ENCODE measurements at regions not wholly inside any gene's neighbourhood (a gene's known extent, or its start where the extent isn't known, plus 50 kb on each side); places are given as distances from the start of the nearest gene placed in this dataset.

DNA sequence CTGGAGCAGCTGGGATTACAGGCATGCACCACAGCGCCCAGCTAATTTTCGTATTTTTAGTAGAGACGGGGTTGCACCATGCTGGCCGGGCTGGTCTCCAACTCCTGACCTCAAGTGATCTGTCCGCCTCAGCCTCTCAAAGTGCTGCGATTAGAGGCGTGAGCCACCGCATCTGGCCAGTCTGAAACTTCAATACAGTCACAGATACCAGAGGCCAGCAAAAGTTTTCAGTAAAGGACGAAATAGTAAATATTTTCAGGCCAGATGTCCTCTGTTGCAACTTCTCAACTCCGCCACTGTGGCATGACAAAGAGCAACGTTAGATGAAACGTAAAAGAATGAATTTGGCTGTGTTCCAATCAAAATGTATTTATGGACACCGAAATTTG, 403.6 kb downstream of the MN1 start:
- DNase-seq (peak; percentile 56 to 77 (median 75)), ATAC-seq (ENCODE audit: insufficient read depth, low FRiP score) (no peak)
- Histone ChIP-seq H3K9ac (ENCODE audit: insufficient read depth in 1 of 2, low read length in 2 of 2) (no peak overlapping the region), H3K9me3 (ENCODE audit: control insufficient read depth in 4 of 4, insufficient read depth in 3 of 4, low read length in 3 of 4) (peaks cover 0 to 10% (median 0%) of the 10 kb centered on the region in 4 donors), H3K27ac (ENCODE audit: low read depth in 1 of 2, low read length in 1 of 2) (no peak overlapping the region), H3K4me1 (ENCODE audit: control insufficient read depth in 5 of 5, insufficient read depth in 5 of 5, low read length in 5 of 5) (peaks cover 0 to 17% (median 0%) of the 10 kb centered on the region in 5 donors), H3K36me3 (ENCODE audit: control insufficient read depth in 4 of 4, insufficient read depth in 4 of 4, low read length in 4 of 4) (no peaks in the 10 kb centered on the region), H3K4me3 (no peak overlapping the region), H3K27me3 (ENCODE audit: control insufficient read depth in 3 of 3, insufficient read depth in 3 of 3, low read length in 2 of 3) (peaks cover 0 to 14% (median 3%) of the 10 kb centered on the region in 3 donors)
- 56 to 61% methylated on average over 13 of the region's 13 CpGs for WGBS, 2 donors
- TF ChIP-seq, protein P1, sequence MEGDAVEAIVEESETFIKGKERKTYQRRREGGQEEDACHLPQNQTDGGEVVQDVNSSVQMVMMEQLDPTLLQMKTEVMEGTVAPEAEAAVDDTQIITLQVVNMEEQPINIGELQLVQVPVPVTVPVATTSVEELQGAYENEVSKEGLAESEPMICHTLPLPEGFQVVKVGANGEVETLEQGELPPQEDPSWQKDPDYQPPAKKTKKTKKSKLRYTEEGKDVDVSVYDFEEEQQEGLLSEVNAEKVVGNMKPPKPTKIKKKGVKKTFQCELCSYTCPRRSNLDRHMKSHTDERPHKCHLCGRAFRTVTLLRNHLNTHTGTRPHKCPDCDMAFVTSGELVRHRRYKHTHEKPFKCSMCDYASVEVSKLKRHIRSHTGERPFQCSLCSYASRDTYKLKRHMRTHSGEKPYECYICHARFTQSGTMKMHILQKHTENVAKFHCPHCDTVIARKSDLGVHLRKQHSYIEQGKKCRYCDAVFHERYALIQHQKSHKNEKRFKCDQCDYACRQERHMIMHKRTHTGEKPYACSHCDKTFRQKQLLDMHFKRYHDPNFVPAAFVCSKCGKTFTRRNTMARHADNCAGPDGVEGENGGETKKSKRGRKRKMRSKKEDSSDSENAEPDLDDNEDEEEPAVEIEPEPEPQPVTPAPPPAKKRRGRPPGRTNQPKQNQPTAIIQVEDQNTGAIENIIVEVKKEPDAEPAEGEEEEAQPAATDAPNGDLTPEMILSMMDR (IDR thresholded peaks at IDR 0.05; ENCODE audit: control extremely low read depth, extremely low read depth), result no peak

- Histone ChIP-seq H3K36me3 (ENCODE audit: control insufficient read depth in 4 of 4, insufficient read depth in 4 of 4, low read length in 4 of 4) (no peaks in the 10 kb centered on the region), H3K9me3 (ENCODE audit: control insufficient read depth in 4 of 4, insufficient read depth in 3 of 4, low read length in 3 of 4) (peaks cover 0 to 11% (median 0%) of the 10 kb centered on the region in 4 donors), H3K27me3 (ENCODE audit: control insufficient read depth in 3 of 3, insufficient read depth in 3 of 3, low read length in 2 of 3) (peaks cover 0 to 11% (median 3%) of the 10 kb centered on the region in 3 donors), H3K9ac (ENCODE audit: insufficient read depth in 1 of 2, low read length in 2 of 2) (no peak overlapping the region), H3K4me3 (no peak overlapping the region), H3K27ac (ENCODE audit: low read depth in 1 of 2, low read length in 1 of 2) (no peak overlapping the region), H3K4me1 (ENCODE audit: control insufficient read depth in 5 of 5, insufficient read depth in 5 of 5, low read length in 5 of 5) (peaks cover 0 to 17% (median 0%) of the 10 kb centered on the region in 5 donors)
- DNase-seq (peak; percentile 27 to 59 (median 48)), ATAC-seq (ENCODE audit: insufficient read depth, low FRiP score) (no peak)
- 40 to 52% methylated on average over 19 of the region's 19 CpGs for WGBS, 2 donors
- TF ChIP-seq, protein P1 (IDR thresholded peaks at IDR 0.05; ENCODE audit: control extremely low read depth, extremely low read depth), result no peak
Observed at GRCh38 chr22:27399161-27399560, 402.4 kb downstream of the MN1 start.

DNA sequence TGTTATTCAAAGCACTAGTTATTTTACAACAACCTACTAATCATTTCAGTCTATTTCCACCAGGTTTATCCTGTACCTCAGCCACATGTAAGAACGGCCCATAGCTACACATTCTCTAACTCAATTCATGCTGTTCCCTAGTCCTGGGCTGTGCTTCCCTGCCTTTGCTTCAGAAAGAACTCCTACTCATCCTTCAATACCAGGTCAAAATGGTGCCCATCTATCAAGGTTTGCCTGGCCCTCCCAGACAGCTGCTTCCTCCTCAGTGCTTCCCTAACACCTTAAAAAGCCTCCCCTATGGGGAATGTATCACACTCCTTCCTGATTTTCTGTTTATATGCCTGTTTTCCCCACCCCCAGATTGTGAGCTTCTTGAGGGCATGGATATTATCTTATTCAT, 400.7 kb downstream of the MN1 start:
- DNase-seq, result no peak
- WGBS, 2 donors, result 0 to 1% methylated on average over 1 of the region's 1 CpG
- no peaks in the 10 kb centered on the region for H3K36me3 ChIP-seq (ENCODE audit: control insufficient read depth in 4 of 4, insufficient read depth in 4 of 4, low read length in 4 of 4)
- peaks cover 0 to 11% (median 0%) of the 10 kb centered on the region in 4 donors for H3K9me3 ChIP-seq (ENCODE audit: control insufficient read depth in 4 of 4, insufficient read depth in 3 of 4, low read length in 3 of 4)
- H3K4me3 ChIP-seq, result no peak overlapping the region
- no peak overlapping the region for H3K27ac ChIP-seq (ENCODE audit: low read depth in 1 of 2, low read length in 1 of 2)
- H3K9ac ChIP-seq (ENCODE audit: insufficient read depth in 1 of 2, low read length in 2 of 2), result no peak overlapping the region
- TF ChIP-seq, protein P1 (IDR thresholded peaks at IDR 0.05; ENCODE audit: control extremely low read depth, extremely low read depth), result no peak
- peaks cover 0 to 8% (median 3%) of the 10 kb centered on the region in 3 donors for H3K27me3 ChIP-seq (ENCODE audit: control insufficient read depth in 3 of 3, insufficient read depth in 3 of 3, low read length in 2 of 3)
- H3K4me1 ChIP-seq (ENCODE audit: control insufficient read depth in 5 of 5, insufficient read depth in 5 of 5, low read length in 5 of 5), result peaks cover 0 to 17% (median 0%) of the 10 kb centered on the region in 5 donors
- no peak for ATAC-seq (ENCODE audit: insufficient read depth, low FRiP score)

DNA sequence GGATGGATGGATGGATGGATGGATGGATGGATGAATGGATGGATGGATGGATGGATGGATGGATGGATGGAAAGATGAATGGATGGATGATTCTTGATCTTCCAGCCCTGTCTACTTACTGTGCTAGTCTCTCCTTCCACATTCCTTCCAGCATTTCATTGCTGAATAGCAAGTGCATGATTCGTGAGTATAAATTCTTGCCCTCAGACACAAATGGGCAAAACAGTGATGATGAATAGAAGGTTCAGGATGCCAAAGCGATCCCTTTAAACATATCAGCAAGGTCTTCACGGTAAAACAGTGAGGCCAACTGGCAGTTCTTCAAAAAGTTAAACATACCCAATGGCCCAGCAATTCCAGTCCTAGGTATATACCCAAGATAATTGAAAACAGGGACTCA, 400.2 kb downstream of the MN1 start:
- no peaks in the 10 kb centered on the region for H3K36me3 ChIP-seq (ENCODE audit: control insufficient read depth in 4 of 4, insufficient read depth in 4 of 4, low read length in 4 of 4)
- peaks cover 0 to 17% (median 0%) of the 10 kb centered on the region in 5 donors for H3K4me1 ChIP-seq (ENCODE audit: control insufficient read depth in 5 of 5, insufficient read depth in 5 of 5, low read length in 5 of 5)
- H3K9me3 ChIP-seq (ENCODE audit: control insufficient read depth in 4 of 4, insufficient read depth in 3 of 4, low read length in 3 of 4), result peaks cover 0 to 11% (median 0%) of the 10 kb centered on the region in 4 donors
- no peak overlapping the region for H3K9ac ChIP-seq (ENCODE audit: insufficient read depth in 1 of 2, low read length in 2 of 2)
- DNase-seq, result no peak
- H3K27ac ChIP-seq (ENCODE audit: low read depth in 1 of 2, low read length in 1 of 2), result no peak overlapping the region
- no peak for ATAC-seq (ENCODE audit: insufficient read depth, low FRiP score)
- H3K27me3 ChIP-seq (ENCODE audit: control insufficient read depth in 3 of 3, insufficient read depth in 3 of 3, low read length in 2 of 3), result peaks cover 0 to 8% (median 3%) of the 10 kb centered on the region in 3 donors
- TF ChIP-seq, protein P1 (IDR thresholded peaks at IDR 0.05; ENCODE audit: control extremely low read depth, extremely low read depth), result no peak
- 82 to 83% methylated on average over 3 of the region's 3 CpGs for WGBS, 2 donors
- H3K4me3 ChIP-seq, result no peak overlapping the region

Measured in lung (tissue), 11 donors.